ENCODE measurements at regions not wholly inside any gene's neighbourhood (a gene's known extent, or its start where the extent isn't known, plus 50 kb on each side); places are given as distances from the start of the nearest gene placed in this dataset.
"Not testable (repeated sequence)": the region's sequence is repeated elsewhere in the genome, so short reads cannot be mapped to it uniquely, and the experiment has no call there.

- Histone ChIP-seq H3K4me3 (ENCODE audit: low read depth, low read length, poor library complexity, severe bottlenecking) (no peak overlapping the region), H3K4me1 (ENCODE audit: insufficient read depth, low read length, poor library complexity, severe bottlenecking) (no peaks in the 10 kb centered on the region), H3K27me3 (replicated peaks; ENCODE audit: insufficient read depth, low read depth, low read length, poor library complexity) (no peaks in the 10 kb centered on the region), H3K9me3 (ENCODE audit: low read depth, low read length, poor library complexity, severe bottlenecking) (no peaks in the 10 kb centered on the region), H3K36me3 (ENCODE audit: insufficient read depth, low read length, poor library complexity, severe bottlenecking) (no peaks in the 10 kb centered on the region), H3K27ac (ENCODE audit: low read depth, low read length, poor library complexity, severe bottlenecking) (no peak overlapping the region)
- no peak for TF ChIP-seq CTCF (conservative IDR thresholded peaks at IDR 0.05; ENCODE audit: low read depth, low read length)
- no peak for TF ChIP-seq EZH2 (IDR thresholded peaks at IDR 0.05; ENCODE audit: borderline replicate concordance, low read depth, low read length, poor library complexity, severe bottlenecking)
- intact Hi-C loops (cut with micrococcal nuclease; ENCODE audit: unreplicated experiment), result no loop called here
- ChIA-PET POLR2A (ENCODE audit: low non-redundant PET) (no interaction called here), CTCF (no interaction called here)
- BruUV-seq (replicated peaks), result no TSS peak
- DNase-seq (ENCODE audit: low spot score), result no peak
These were observed 120.8 kb upstream of the PZP start for GRCh38 chr12:9329019-9329418.

DNA sequence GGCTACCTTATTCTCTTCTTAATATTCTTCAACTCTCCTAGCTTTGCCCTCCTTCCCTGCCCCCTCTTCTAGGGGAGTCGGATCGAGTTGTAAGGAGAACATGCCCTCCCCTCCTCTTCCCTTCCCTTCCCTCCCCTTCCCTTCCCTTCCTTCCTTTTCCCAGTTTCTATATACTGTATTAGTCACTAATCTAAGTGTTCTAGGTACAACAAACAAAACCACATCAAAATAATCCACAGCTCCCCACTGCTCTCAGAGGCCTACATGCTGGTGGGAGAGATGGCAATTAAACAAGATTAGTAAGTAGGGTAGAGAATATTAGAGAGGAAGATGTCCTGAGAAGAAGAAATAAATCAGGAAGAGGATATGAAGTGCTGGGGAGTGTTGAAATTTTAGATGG, 119.9 kb upstream of the PZP start:
- no peak overlapping the region for H3K4me3 ChIP-seq (ENCODE audit: low read depth, low read length, poor library complexity, severe bottlenecking)
- BruUV-seq (replicated peaks), result no TSS peak
- POLR2A ChIA-PET (ENCODE audit: low non-redundant PET), result no interaction called here
- no peaks in the 10 kb centered on the region for H3K27me3 ChIP-seq (replicated peaks; ENCODE audit: insufficient read depth, low read depth, low read length, poor library complexity)
- no peaks in the 10 kb centered on the region for H3K36me3 ChIP-seq (ENCODE audit: insufficient read depth, low read length, poor library complexity, severe bottlenecking)
- no peak for DNase-seq (ENCODE audit: low spot score)
- no peak overlapping the region for H3K27ac ChIP-seq (ENCODE audit: low read depth, low read length, poor library complexity, severe bottlenecking)
- no peak for TF ChIP-seq CTCF (conservative IDR thresholded peaks at IDR 0.05; ENCODE audit: low read depth, low read length)
- TF ChIP-seq EZH2 (IDR thresholded peaks at IDR 0.05; ENCODE audit: borderline replicate concordance, low read depth, low read length, poor library complexity, severe bottlenecking), result no peak
- CTCF ChIA-PET, result no interaction called here
- intact Hi-C loops (cut with micrococcal nuclease; ENCODE audit: unreplicated experiment), result no loop called here
- H3K9me3 ChIP-seq (ENCODE audit: low read depth, low read length, poor library complexity, severe bottlenecking), result no peaks in the 10 kb centered on the region
- no peaks in the 10 kb centered on the region for H3K4me1 ChIP-seq (ENCODE audit: insufficient read depth, low read length, poor library complexity, severe bottlenecking)

- no peaks in the 10 kb centered on the region for H3K36me3 ChIP-seq (ENCODE audit: insufficient read depth, low read length, poor library complexity, severe bottlenecking)
- DNase-seq (ENCODE audit: low spot score), result no peak
- H3K4me1 ChIP-seq (ENCODE audit: insufficient read depth, low read length, poor library complexity, severe bottlenecking), result no peaks in the 10 kb centered on the region
- ChIA-PET CTCF (no interaction called here), POLR2A (ENCODE audit: low non-redundant PET) (no interaction called here)
- intact Hi-C loops (cut with micrococcal nuclease; ENCODE audit: unreplicated experiment), result no loop called here
- no peaks in the 10 kb centered on the region for H3K27me3 ChIP-seq (replicated peaks; ENCODE audit: insufficient read depth, low read depth, low read length, poor library complexity)
- no peak for TF ChIP-seq EZH2 (IDR thresholded peaks at IDR 0.05; ENCODE audit: borderline replicate concordance, low read depth, low read length, poor library complexity, severe bottlenecking)
- no peak for TF ChIP-seq CTCF (conservative IDR thresholded peaks at IDR 0.05; ENCODE audit: low read depth, low read length)
- no peak overlapping the region for H3K27ac ChIP-seq (ENCODE audit: low read depth, low read length, poor library complexity, severe bottlenecking)
- no TSS peak for BruUV-seq (replicated peaks)
- no peaks in the 10 kb centered on the region for H3K9me3 ChIP-seq (ENCODE audit: low read depth, low read length, poor library complexity, severe bottlenecking)
- H3K4me3 ChIP-seq (ENCODE audit: low read depth, low read length, poor library complexity, severe bottlenecking), result no peak overlapping the region
These were observed 119.1 kb upstream of the PZP start for GRCh38 chr12:9327320-9327719.

GRCh38 chr12:9326849-9327248, 118.7 kb upstream of the PZP start:
- H3K4me3 ChIP-seq (ENCODE audit: low read depth, low read length, poor library complexity, severe bottlenecking); H3K9me3 ChIP-seq (ENCODE audit: low read depth, low read length, poor library complexity, severe bottlenecking); BruUV-seq (replicated peaks); POLR2A ChIA-PET (ENCODE audit: low non-redundant PET); H3K27me3 ChIP-seq (replicated peaks; ENCODE audit: insufficient read depth, low read depth, low read length, poor library complexity); H3K4me1 ChIP-seq (ENCODE audit: insufficient read depth, low read length, poor library complexity, severe bottlenecking); CTCF ChIA-PET; H3K36me3 ChIP-seq (ENCODE audit: insufficient read depth, low read length, poor library complexity, severe bottlenecking); DNase-seq (ENCODE audit: low spot score); H3K27ac ChIP-seq (ENCODE audit: low read depth, low read length, poor library complexity, severe bottlenecking); intact Hi-C loops (cut with micrococcal nuclease; ENCODE audit: unreplicated experiment): not testable (repeated sequence)

Data from A673 (cell line).